Dendritic cell treated with granulocyte-macrophage colony-stimulating factor and Interleukin-4, amounts not matched to agents 40 ng/mL and 50 ng/mL, for 4 days (primary cell): ENCODE measurements at regions not wholly inside any gene's neighbourhood (a gene's known extent, or its start where the extent isn't known, plus 50 kb on each side); places are given as distances from the start of the nearest gene placed in this dataset.

ENCODE experiments used
- H3K27ac Mint-ChIP-seq: one replicate; pipeline ENCODE4 v1.8.0; 2022; ENCODE audit warnings: mild to moderate bottlenecking, mixed read lengths
- H3K27me3 Mint-ChIP-seq: one replicate; pipeline ENCODE4 v1.8.0; 2022; ENCODE audit warnings: mild to moderate bottlenecking, mixed read lengths
- H3K36me3 Mint-ChIP-seq: one replicate; pipeline ENCODE4 v1.8.0; 2022; ENCODE audit warnings: low read depth, mixed read lengths
- H3K4me1 Mint-ChIP-seq: one replicate; pipeline ENCODE4 v1.8.0; 2022; ENCODE audit warnings: low read depth, mixed read lengths
- H3K4me3 Mint-ChIP-seq: one replicate; pipeline ENCODE4 v1.8.0; 2022; ENCODE audit warnings: mild to moderate bottlenecking, moderate library complexity, mixed read lengths
- H3K9me3 Mint-ChIP-seq: one replicate; pipeline ENCODE4 v1.8.0; 2022; ENCODE audit warnings: mixed read lengths
- intact Hi-C: fragments of 100-400 bp; cut with micrococcal nuclease; formaldehyde crosslinking; loops from one replicate; pipeline ENCODE4 v1.15.0; 2022

DNA sequence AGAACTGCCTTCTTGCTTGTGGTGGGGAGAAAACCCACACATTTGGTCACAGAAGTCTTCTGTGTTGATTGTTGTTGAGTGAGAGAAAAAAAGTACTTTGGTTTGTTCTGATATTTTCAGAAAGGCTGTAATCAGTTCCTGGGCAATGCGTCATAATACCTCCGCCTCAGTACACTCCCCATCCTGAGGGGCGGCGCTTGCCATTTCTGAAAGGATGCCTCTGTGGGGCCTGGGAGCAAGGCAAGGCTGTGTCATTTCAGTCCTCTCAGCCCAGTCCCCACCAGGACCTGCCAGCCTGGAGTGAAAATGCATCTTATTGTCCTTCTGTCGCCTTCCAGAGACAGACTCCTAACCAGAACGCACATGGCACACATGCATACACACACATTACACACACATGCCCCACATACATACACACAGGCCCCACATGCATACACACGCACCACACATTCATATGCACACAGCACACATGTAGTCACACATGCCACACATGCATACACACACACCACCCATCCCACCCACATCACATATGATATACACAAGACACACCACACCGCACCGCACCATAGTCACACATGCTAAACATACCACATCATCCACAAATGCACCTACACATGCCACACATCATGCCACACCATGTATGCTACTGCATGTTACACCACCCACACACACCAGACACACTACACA lies 90.0 kb downstream of the CXCL12 start:
- Mint-ChIP-seq H3K9me3 (no peaks in the 10 kb centered on the region), H3K27ac (no peak overlapping the region), H3K4me3 (no peak overlapping the region), H3K27me3 (peaks cover 12% of the 10 kb centered on the region), H3K4me1 (no peaks in the 10 kb centered on the region), H3K36me3 (no peaks in the 10 kb centered on the region)
- intact Hi-C loops = no loop called here

DNA sequence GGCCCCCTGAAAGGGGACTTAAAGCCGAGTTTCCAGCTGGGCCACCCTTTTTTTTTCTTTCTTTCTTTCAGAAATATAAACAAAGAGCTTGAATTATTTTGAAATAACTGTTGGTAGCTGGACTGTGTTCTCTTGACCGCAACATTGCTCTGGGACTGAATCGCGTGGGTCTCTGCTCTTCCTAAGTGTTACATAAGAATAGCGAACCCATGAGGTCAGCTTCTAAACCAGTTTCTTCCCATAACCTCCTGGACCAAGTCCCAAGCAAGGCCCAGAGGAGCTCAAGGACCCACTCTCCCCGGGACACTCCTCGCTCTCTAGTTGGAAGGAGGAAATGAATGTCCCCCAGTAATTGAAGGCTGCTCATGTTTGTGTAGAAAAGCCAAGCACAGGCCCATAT lies 91.1 kb downstream of the CXCL12 start:
- Mint-ChIP-seq H3K4me1 (no peaks in the 10 kb centered on the region), H3K4me3 (no peak overlapping the region), H3K27me3 (peaks cover 17% of the 10 kb centered on the region), H3K9me3 (no peaks in the 10 kb centered on the region), H3K36me3 (no peaks in the 10 kb centered on the region), H3K27ac (no peak overlapping the region)
- intact Hi-C loops = no loop called here

DNA sequence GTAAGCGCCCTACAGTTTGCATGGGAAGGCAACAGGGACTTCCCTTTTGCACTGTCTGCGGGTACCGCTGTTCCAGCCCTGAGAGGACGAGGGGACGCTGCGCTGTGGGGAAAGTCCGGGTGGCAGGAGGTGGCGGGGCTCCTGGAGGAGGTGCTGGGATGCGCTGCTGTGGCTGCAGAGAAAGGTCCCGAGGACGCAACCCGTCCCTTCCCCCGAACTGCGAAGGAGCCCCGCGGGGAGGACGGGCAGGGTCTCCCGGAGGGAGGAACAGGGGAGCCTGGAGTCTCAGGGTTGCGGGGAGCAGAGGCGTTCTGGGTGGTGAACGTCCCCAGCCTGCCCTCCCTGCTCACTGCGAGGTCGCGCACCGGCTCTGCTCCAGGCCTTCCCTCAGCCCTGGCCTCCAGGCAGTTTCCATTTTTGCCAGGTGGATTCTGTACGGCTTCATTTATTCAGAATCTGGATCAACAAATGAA lies 91.6 kb downstream of the CXCL12 start:
- Mint-ChIP-seq H3K36me3 (no peaks in the 10 kb centered on the region), H3K4me3 (no peak overlapping the region), H3K4me1 (no peaks in the 10 kb centered on the region), H3K27me3 (peaks cover 17% of the 10 kb centered on the region), H3K27ac (no peak overlapping the region), H3K9me3 (no peaks in the 10 kb centered on the region)
- intact Hi-C loops = no loop called here

DNA sequence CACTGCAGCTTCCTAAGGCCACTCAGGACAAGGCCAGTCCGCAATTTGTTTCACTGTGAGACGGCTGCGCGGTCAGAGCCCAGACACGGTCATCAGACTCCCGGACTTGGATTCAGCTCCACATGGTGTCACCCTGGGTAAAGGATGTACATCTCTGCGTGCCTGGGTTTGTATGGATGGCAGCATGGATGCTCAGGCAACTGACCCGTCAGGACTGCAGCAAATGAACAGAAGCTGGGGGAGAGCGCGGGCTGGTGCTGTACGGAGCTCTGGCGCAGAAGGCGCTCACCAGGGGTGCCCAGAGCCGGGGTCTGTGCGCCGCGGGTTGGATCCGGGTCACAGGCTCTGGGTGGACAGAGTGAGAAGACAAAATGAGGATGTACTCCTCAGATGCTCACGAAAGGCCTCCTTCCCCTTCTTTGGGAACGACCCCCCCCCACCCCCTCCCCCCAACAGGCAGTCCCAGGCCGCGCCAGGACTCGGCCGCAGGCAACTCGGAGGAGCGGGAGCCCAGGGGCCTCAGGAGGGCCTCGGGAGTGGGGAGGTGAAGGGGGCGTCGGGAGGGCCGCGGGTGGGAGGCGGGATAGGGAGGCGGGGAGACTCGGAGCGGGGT lies 92.4 kb downstream of the CXCL12 start:
- Mint-ChIP-seq H3K4me3 (no peak overlapping the region), H3K27me3 (peaks cover 17% of the 10 kb centered on the region), H3K36me3 (no peaks in the 10 kb centered on the region), H3K27ac (no peak overlapping the region), H3K9me3 (no peaks in the 10 kb centered on the region), H3K4me1 (no peaks in the 10 kb centered on the region)
- intact Hi-C loops = no loop called here

DNA sequence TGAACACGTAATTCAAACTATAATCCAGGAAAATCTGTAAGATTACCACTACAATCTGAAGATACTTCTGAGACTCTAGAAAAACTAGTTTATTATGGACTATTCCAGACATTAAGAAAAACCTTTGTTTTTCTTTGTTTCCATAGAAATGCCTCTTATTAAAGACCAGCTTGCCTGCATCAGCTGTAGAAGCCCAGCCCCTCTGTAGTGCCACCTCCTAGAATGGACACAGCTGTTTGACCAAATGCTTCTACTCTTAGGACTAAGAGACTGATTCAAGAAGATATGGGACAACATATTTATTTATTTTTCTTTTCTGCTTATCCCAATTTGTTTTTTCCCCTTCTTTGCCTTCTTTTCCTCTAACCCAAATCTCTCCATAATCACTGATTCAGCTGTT lies 93.8 kb downstream of the CXCL12 start:
- Mint-ChIP-seq H3K9me3 (no peaks in the 10 kb centered on the region), H3K4me1 (no peaks in the 10 kb centered on the region), H3K36me3 (no peaks in the 10 kb centered on the region), H3K27ac (no peak overlapping the region), H3K4me3 (no peak overlapping the region), H3K27me3 (peaks cover 17% of the 10 kb centered on the region)
- intact Hi-C loops = no loop called here

DNA sequence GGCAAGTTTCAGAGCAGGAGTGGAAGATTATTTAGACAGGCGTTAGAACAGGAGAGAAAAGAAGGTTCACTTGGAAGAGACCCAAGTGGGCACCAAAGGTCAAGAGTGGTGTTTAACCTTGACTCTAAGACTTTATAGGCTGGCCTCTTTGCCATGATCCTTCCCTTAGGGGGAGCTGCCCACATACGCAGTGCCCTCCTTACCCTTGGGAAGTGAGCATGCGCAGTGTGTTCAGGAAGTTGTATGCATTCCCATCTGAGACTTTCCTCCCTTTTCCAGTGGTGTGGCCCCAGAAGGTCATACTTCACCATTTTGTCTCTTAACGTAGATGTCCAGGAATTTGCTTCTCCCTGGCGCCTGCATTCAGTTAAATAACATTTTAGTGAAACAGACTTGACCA lies 95.8 kb downstream of the CXCL12 start:
- intact Hi-C loops = no loop called here
- Mint-ChIP-seq H3K27ac (no peak overlapping the region), H3K4me3 (no peak overlapping the region), H3K4me1 (no peaks in the 10 kb centered on the region), H3K36me3 (no peaks in the 10 kb centered on the region), H3K9me3 (no peaks in the 10 kb centered on the region), H3K27me3 (peaks cover 21% of the 10 kb centered on the region)

DNA sequence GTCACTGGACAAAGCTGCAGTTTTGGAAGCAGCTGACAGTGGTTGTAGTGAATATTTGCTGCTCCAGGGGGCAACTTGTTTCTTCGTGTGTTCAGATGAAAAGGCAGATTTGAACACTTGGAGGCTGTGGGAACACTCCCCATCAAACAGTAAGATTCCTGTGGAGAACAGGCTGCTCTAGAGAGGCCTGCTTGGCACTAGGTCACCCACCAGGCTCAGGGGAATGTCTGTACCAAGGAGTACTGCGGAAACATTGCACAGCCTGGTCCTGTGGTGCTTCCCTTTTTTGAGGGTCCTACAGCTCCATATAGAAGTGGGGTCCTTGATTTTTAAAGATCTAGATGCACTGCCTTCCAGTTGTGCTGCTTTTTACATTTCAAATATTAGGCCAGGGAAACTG lies 97.5 kb downstream of the CXCL12 start:
- no peak overlapping the region for H3K4me3 Mint-ChIP-seq
- intact Hi-C loops = no loop called here
- H3K36me3 Mint-ChIP-seq = no peaks in the 10 kb centered on the region
- H3K4me1 Mint-ChIP-seq = no peaks in the 10 kb centered on the region
- H3K27ac Mint-ChIP-seq = no peak overlapping the region
- H3K9me3 Mint-ChIP-seq = no peaks in the 10 kb centered on the region
- H3K27me3 Mint-ChIP-seq = peaks cover 19% of the 10 kb centered on the region

DNA sequence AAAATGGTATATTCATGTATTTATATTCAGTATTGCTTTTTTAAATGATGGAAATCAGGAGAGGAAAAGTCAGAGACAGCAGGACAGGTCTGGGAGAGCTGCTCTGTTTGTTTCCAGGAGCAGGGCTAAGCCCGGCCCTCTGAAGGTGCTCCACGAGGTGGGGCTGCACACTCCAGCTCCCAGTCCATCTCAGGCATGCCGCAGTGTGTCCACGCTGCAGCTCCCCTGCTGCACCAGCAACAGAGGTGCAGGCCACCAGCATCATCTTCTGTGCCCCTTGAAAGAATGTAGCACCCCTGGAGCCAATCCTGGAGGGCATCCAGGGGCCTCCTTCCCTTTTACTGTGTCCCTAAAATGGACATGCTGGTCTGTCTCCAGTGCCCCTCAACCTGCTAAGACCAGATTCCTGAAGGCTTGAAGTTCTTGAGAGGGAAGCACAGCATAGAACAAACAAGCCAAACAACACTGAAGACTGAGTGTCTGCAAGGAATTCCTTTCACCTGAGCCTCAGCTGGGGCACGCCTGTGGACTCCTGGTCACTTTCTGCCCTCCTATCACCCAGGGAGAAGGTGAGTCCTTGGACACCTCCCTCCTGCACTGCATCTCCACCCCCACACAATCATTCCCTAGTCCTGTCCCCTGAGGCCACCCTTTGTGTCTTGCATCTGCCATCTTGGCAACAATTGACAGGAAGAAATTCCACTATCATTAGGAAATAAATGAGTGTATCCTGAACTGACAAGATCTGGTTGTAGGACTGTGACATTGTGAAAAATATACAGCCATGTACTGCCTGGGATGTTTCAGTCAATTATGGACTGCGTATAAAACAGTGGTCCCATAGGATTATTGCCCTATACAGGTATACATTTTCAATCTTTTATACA lies 100.5 kb downstream of the CXCL12 start:
- Mint-ChIP-seq H3K4me1 (no peaks in the 10 kb centered on the region), H3K27ac (no peak overlapping the region), H3K9me3 (no peaks in the 10 kb centered on the region), H3K4me3 (no peak overlapping the region), H3K27me3 (peaks cover 8% of the 10 kb centered on the region), H3K36me3 (no peaks in the 10 kb centered on the region)
- intact Hi-C loops = no loop called here

DNA sequence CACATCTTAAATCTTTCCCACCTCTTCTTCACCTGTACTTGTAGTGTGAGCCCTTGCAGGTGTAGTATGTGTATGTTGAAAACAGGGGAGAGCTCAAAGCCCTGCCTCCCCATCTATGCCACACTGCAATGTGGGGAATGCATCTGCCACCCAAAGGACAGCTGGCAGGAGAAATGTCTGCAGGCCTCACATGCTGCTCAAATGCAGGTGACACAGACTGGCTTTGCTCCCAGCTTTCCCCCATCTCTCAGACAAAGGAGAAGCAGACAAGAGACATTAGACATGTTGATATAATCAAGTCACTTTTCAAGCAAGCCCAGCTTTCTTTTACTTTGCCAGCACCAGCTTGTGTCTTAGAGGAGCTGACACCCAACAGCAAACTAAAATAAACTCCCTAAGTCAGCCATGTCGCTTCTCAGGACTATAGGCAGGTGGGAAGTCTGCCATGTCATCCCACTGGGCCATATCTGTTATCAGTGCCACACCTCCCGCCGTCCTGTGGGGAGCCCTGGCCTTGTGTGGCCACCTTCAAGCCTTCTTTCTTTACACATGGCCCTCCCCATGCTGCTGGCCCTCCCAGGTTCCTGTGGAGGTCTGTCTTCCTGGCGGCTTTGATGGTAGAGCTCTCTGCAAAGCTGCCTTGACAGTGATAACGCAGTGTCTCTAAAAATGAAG lies 102.1 kb downstream of the CXCL12 start:
- Mint-ChIP-seq H3K4me3 (no peak overlapping the region), H3K4me1 (no peaks in the 10 kb centered on the region)

DNA sequence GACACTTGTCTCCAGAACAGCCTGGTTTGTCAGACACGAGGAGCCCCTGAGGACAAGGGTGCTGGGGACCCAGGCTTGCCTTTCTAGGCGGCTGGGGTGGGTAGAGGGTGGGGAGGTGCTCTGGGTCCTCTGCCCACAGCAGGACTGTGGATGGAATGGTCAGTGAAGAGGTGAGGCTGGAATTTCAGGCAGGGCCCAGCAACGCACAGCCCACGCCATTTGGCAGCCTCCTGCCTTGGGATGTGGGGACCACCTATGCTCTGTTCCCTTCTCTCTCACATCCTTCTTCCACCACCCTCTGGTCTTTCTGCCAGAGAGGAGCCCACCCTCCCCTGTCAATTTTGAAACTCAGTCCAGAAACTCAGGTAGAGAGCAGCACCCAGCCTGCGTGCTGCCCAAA lies 103.2 kb downstream of the CXCL12 start:
- Mint-ChIP-seq H3K9me3 (no peaks in the 10 kb centered on the region), H3K27ac (no peak overlapping the region), H3K4me3 (no peak overlapping the region), H3K4me1 (no peaks in the 10 kb centered on the region), H3K36me3 (no peaks in the 10 kb centered on the region), H3K27me3 (peaks cover 4% of the 10 kb centered on the region)
- intact Hi-C loops = no loop called here

More for the DNA sequence above, 102.1 kb downstream of the CXCL12 start:
- peaks cover 4% of the 10 kb centered on the region for H3K27me3 Mint-ChIP-seq
- intact Hi-C loops = no loop called here
- H3K27ac Mint-ChIP-seq = no peak overlapping the region
- no peaks in the 10 kb centered on the region for H3K9me3 Mint-ChIP-seq
- no peaks in the 10 kb centered on the region for H3K36me3 Mint-ChIP-seq

DNA sequence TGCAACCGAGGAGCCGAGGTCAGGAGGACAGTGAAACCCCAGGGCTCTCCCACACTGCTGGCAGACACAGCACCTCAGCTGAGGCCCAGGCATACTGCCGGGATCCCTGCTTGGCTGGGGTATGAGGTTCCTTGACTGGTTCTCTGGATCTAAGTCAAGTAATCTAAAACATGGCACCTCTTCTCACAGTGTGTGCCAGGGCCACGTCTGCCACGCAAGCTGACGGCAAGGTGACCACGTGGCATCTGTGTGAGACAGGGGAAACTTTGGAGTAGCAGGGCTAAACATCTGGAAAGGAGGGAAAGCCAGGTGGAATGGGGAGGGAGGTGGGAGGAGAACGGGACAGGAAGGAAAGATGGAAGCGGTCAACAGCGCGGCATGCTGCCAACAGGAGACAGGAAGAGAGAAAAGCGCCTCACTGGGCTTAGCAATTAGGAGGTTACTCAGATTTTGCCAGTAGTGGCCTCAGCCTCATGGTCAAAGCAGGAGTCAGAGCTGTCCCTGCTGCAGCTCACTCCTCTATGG lies 103.7 kb downstream of the CXCL12 start:
- Mint-ChIP-seq H3K4me3 (no peak overlapping the region), H3K36me3 (no peaks in the 10 kb centered on the region), H3K9me3 (no peaks in the 10 kb centered on the region), H3K4me1 (no peaks in the 10 kb centered on the region), H3K27ac (no peak overlapping the region), H3K27me3 (peaks cover 4% of the 10 kb centered on the region)
- intact Hi-C loops = no loop called here

DNA sequence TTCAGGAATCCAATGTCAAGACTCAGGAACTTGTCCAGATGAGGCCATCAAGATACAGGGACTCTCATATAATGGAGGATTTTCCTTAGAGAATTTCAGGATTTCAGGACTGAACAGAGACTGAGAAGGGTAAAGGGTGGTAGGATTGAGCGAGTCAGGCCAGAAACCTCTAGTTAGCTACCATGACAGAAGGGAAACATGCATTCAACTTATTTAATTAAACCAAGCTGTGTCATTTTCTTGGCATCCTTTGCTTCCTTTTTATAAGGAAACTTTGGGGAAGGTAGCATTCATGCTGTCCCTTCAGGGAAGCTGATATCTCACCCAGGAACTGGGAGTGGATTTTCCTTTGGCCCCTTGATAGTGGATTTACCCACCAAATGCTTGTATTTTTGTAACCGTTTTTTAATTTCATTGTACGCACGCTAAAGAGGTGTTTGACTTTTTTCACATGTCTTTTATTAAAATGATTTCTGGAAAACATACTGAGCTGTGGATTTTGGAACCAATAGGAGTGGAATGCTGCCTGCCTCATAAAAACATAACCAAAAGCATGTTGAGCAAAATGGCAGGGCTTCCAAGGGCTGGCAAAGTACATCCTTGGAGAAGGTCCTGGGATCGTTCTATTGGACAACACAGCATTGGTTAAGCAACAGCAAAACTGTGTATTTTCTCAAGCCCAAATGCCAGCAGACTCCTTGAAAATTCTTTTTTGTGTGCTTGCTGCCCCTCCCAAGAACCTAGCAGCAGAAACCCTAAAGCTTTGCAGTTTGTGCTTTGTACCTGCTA lies 104.5 kb downstream of the CXCL12 start:
- Mint-ChIP-seq H3K27me3 (peaks cover 2% of the 10 kb centered on the region), H3K4me3 (no peak overlapping the region), H3K36me3 (no peaks in the 10 kb centered on the region), H3K27ac (no peak overlapping the region), H3K4me1 (no peaks in the 10 kb centered on the region), H3K9me3 (no peaks in the 10 kb centered on the region)
- intact Hi-C loops = no loop called here

DNA sequence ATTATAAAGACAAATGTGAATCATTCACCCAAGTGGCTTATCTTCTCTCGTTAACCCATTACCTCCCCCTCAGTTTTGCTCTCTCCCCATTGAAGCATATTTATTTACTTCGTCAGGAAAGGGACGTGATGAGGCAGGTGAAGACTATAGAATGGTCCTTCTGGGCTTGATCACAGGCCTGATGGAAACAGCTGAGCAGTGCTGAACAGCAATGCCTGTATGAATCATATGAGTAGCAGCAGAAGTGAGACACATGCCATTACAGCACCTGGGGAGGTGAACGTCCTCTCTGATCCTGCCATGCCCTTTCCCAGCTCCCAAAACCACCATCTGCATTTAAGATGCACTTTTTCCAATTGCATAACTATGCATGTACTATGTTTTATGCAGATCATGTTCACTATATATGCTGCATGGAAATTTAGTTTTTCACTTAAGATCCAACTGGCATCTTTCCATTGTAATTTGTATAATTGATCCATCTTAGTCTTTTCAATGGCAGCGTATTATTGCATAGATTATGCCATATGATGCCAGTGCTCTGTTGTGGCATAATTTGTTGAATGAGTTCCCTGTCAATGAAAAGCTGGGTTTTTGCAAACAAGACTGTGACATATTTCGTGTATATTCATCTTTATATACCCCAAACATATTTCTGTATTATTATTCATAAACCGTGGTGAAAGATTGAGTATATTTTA lies 105.3 kb downstream of the CXCL12 start:
- no peaks in the 10 kb centered on the region for H3K27me3 Mint-ChIP-seq
- H3K4me1 Mint-ChIP-seq = no peaks in the 10 kb centered on the region
- H3K9me3 Mint-ChIP-seq = no peaks in the 10 kb centered on the region
- no peak overlapping the region for H3K27ac Mint-ChIP-seq
- no peak overlapping the region for H3K4me3 Mint-ChIP-seq
- no peaks in the 10 kb centered on the region for H3K36me3 Mint-ChIP-seq
- intact Hi-C loops = no loop called here
